Ovary (tissue), 3 donors: ENCODE measurements at regions not wholly inside any gene's neighbourhood (a gene's known extent, or its start where the extent isn't known, plus 50 kb on each side); places are given as distances from the start of the nearest gene placed in this dataset.

Experiments used
- CTCF ChIP-seq, 3 donors: fragments of 450-650 bp in 2 of 3; fragments of 200-600 bp in 1 of 3; IDR thresholded peaks; one replicate each; pipeline versions ENCODE4 v1.5.1 to v1.8.0; 2016 to 2022; ENCODE audit warnings: antibody characterized with exemption in 3 of 3, mild to moderate bottlenecking in 1 of 3
- POLR2A ChIP-seq: fragments of 450-650 bp; IDR thresholded peaks from one replicate; pipeline ENCODE4 v1.6.1; 2017; ENCODE audit warnings: antibody characterized with exemption, mild to moderate bottlenecking, moderate library complexity
- donor health status: DM: no; HTN: no; CAD: no.

GRCh38 chr21:35303085-35303484 lies 254.0 kb upstream of the RUNX1 start:
- TF ChIP-seq CTCF (IDR thresholded peaks at IDR 0.05), result no peak
- TF ChIP-seq POLR2A, result no peak
